NCI-H146 treated with DMSO at 0.1 percent for 48 hours (cell line): ENCODE measurements at regions not wholly inside any gene's neighbourhood (a gene's known extent, or its start where the extent isn't known, plus 50 kb on each side); places are given as distances from the start of the nearest gene placed in this dataset.
"Not testable (repeated sequence)": the region's sequence is repeated elsewhere in the genome, so short reads cannot be mapped to it uniquely, and the experiment has no call there.

Source experiments
- DNase-seq: peaks from one replicate; lab custom pipeline; 2025; ENCODE audit not compliant: unreplicated experiment; lab: John Stamatoyannopoulos, UW

- DNase-seq: no peak
Observed at GRCh38 chr5:74404574-74405508, 235.7 kb downstream of the ENC1 start.

- DNase-seq: no peak
Observed at GRCh38 chr5:74403771-74404170, 236.8 kb downstream of the ENC1 start.

- peak; percentile 7 for DNase-seq
Observed at GRCh38 chr5:74402553-74402952, 238.0 kb downstream of the ENC1 start.

- DNase-seq: no peak
Observed at GRCh38 chr5:74401946-74402320, 238.6 kb downstream of the ENC1 start.

GRCh38 chr5:74401281-74401945 is 239.1 kb downstream of the ENC1 start:
- no peak for DNase-seq

- DNase-seq: no peak
Observed at GRCh38 chr5:74400067-74400466, 240.5 kb downstream of the ENC1 start.

- DNase-seq: peak; percentile 78
Observed at GRCh38 chr5:74396913-74397622, 243.5 kb downstream of the ENC1 start.

- no peak for DNase-seq
Observed at GRCh38 chr5:74394916-74395880, 245.3 kb downstream of the ENC1 start.

GRCh38 chr5:74394528-74394915 is 246.0 kb downstream of the ENC1 start:
- DNase-seq: no peak

- no peak for DNase-seq
Observed at GRCh38 chr5:74393943-74394342, 246.6 kb downstream of the ENC1 start.

- no peak for DNase-seq
Observed at GRCh38 chr5:74392711-74393351, 247.7 kb downstream of the ENC1 start.

- DNase-seq: no peak
Observed at GRCh38 chr5:74391410-74391809, 249.1 kb downstream of the ENC1 start.

GRCh38 chr5:74390822-74391221 is 249.7 kb downstream of the ENC1 start:
- no peak for DNase-seq

GRCh38 chr5:74390306-74390637 is 250.3 kb downstream of the ENC1 start:
- DNase-seq: no peak

GRCh38 chr5:74389531-74390305 is 250.8 kb downstream of the ENC1 start:
- DNase-seq: no peak

- not testable (repeated sequence) for DNase-seq
Observed at GRCh38 chr5:74388411-74388810, 252.1 kb downstream of the ENC1 start.

GRCh38 chr5:74386571-74387334 is 253.8 kb downstream of the ENC1 start:
- DNase-seq: no peak

GRCh38 chr5:74384851-74385250 is 255.7 kb downstream of the ENC1 start:
- DNase-seq: no peak
